ENCODE measurements at regions not wholly inside any gene's neighbourhood (a gene's known extent, or its start where the extent isn't known, plus 50 kb on each side); places are given as distances from the start of the nearest gene placed in this dataset.

GRCh38 chr11:26942356-26942755 lies 51.6 kb upstream of the FIBIN start:
- H3K4me3 ChIP-seq (ENCODE audit: low read depth, low read length), result no peak overlapping the region
- TF ChIP-seq, protein P1, sequence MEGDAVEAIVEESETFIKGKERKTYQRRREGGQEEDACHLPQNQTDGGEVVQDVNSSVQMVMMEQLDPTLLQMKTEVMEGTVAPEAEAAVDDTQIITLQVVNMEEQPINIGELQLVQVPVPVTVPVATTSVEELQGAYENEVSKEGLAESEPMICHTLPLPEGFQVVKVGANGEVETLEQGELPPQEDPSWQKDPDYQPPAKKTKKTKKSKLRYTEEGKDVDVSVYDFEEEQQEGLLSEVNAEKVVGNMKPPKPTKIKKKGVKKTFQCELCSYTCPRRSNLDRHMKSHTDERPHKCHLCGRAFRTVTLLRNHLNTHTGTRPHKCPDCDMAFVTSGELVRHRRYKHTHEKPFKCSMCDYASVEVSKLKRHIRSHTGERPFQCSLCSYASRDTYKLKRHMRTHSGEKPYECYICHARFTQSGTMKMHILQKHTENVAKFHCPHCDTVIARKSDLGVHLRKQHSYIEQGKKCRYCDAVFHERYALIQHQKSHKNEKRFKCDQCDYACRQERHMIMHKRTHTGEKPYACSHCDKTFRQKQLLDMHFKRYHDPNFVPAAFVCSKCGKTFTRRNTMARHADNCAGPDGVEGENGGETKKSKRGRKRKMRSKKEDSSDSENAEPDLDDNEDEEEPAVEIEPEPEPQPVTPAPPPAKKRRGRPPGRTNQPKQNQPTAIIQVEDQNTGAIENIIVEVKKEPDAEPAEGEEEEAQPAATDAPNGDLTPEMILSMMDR (IDR thresholded peaks at IDR 0.05; ENCODE audit: insufficient read depth, low read depth, low read length), result no peak
- DNase-seq (ENCODE audit: low read depth), result no peak

DNA sequence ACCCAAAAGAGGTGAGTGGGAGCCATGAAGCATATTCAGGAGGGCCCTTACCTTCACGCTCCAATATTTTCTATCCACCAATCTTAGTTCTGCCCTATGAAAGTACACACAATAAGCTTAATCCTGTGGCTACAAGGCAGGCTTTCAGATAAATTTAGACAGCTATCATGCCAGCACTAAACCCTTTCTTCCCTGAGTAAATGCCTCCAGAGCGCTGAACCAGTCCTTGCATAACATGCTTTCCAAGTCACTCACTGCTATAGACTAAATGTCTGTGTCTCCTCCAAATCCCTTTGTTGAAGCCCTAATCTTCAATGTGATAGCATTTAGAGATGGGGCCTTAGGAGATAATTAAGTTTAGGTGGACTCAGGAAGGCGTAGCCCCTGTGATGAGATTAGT lies 50.3 kb upstream of the FIBIN start:
- no peak for DNase-seq (ENCODE audit: low read depth)
- TF ChIP-seq, protein P1 (IDR thresholded peaks at IDR 0.05; ENCODE audit: insufficient read depth, low read depth, low read length), result no peak
- H3K4me3 ChIP-seq (ENCODE audit: low read depth, low read length), result no peak overlapping the region

All from fibroblast of villous mesenchyme (primary cell).